SK-N-SH treated with all-trans-retinoic acid at 6 μM for 48 hours (cell line): ENCODE measurements at regions not wholly inside any gene's neighbourhood (a gene's known extent, or its start where the extent isn't known, plus 50 kb on each side); places are given as distances from the start of the nearest gene placed in this dataset.

Experiments used
- CSDC2 ChIP-seq: fragments of 250-450 bp; sonication (Bioruptor Pico); IDR thresholded peaks from 2 replicates; pipeline ENCODE4 v1.5.0; 2020; ENCODE audit warnings: mild to moderate bottlenecking, moderate library complexity
- CSRNP3 ChIP-seq: fragments of 250-450 bp; sonication (Bioruptor Pico); IDR thresholded peaks from 2 replicates; pipeline ENCODE4 v1.5.1; 2021; ENCODE audit warnings: mild to moderate bottlenecking, moderate library complexity
- ESRRG ChIP-seq: fragments of 250-450 bp; sonication (Bioruptor Pico); IDR thresholded peaks from 2 replicates; pipeline ENCODE4 v1.6.1; 2021; ENCODE audit warnings: mild to moderate bottlenecking
- ISL1 ChIP-seq: fragments of 250-450 bp; sonication (Bioruptor Pico); IDR thresholded peaks from 2 replicates; pipeline ENCODE4 v2.1.2; 2022; ENCODE audit warnings: mild to moderate bottlenecking, moderate library complexity
- ZFP3 ChIP-seq: fragments of 250-450 bp; sonication (Bioruptor Pico); IDR thresholded peaks from 2 replicates; pipeline ENCODE4 v1.5.0; 2020; ENCODE audit warnings: mild to moderate bottlenecking, moderate library complexity
- ZNF565 ChIP-seq: fragments of 450-650 bp; formaldehyde crosslinking; conservative IDR thresholded peaks from 2 replicates; pipeline ENCODE4 v1.5.0; 2020; ENCODE audit warnings: low read depth, mild to moderate bottlenecking, moderate library complexity

GRCh38 chr1:230011333-230012092, 55.5 kb upstream of the GALNT2 start:
- no peak for TF ChIP-seq ZNF565 (CRISPR knock-in tag)
- no peak for TF ChIP-seq ZFP3 (CRISPR knock-in tag)
- no peak for TF ChIP-seq ESRRG
- no peak for TF ChIP-seq CSRNP3
- TF ChIP-seq CSDC2 = no peak
- no peak for TF ChIP-seq ISL1 (CRISPR knock-in tag)
